ENCODE measurements at regions not wholly inside any gene's neighbourhood (a gene's known extent, or its start where the extent isn't known, plus 50 kb on each side); places are given as distances from the start of the nearest gene placed in this dataset.

- TF ChIP-seq CTCF (IDR thresholded peaks at IDR 0.05) (no peak), ATF2 (CRISPR knock-in tag; IDR thresholded peaks at IDR 0.05; ENCODE audit: borderline replicate concordance, low read depth) (no peak), E2F1 (CRISPR knock-in tag; IDR thresholded peaks at IDR 0.05) (no peak), TEAD4 (CRISPR knock-in tag; IDR thresholded peaks at IDR 0.05) (no peak), ZBTB43 (CRISPR knock-in tag; IDR thresholded peaks at IDR 0.05) (no peak), ESRRA (CRISPR knock-in tag; IDR thresholded peaks at IDR 0.05; ENCODE audit: borderline replicate concordance) (no peak), USF2 (CRISPR knock-in tag; IDR thresholded peaks at IDR 0.05) (no peak), PRDM15 (CRISPR knock-in tag; IDR thresholded peaks at IDR 0.05) (no peak)
Measured at GRCh38 chr21:27154451-27155129, 187.7 kb upstream of the ADAMTS5 start.
